Stimulated activated naive CD4-positive, alpha-beta T cell treated with Interleukin-2 at 50 U/mL for 16 hours (primary cell): ENCODE measurements at regions not wholly inside any gene's neighbourhood (a gene's known extent, or its start where the extent isn't known, plus 50 kb on each side); places are given as distances from the start of the nearest gene placed in this dataset.

Experiments used
- DNase-seq: peaks from one replicate; lab custom pipeline; 2025; lab: John Stamatoyannopoulos, UW

DNA sequence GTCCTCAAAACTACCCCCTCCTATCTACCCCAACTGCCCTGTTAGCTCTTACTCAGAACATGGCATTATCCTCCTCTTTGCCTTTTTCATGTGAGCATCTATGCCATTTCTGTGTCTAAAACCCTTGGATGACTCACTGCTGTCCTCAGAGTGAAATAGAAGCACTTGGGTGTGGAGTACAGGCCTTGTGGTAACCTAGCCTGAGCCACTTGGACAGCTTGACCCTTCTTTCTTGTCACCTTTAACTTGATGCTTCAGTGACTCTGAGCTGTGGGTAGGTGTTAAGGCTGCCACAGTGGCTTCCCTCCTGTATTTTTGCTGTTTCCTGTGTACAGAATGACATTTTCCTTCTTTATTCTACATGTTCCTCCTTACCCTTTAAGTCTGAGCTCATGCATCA, 391.4 kb downstream of the SH3GL2 start:
- DNase-seq: no peak

GRCh38 chr9:17978773-17979172, 399.9 kb downstream of the SH3GL2 start:
- DNase-seq: no peak

GRCh38 chr9:17986595-17986994, 407.7 kb downstream of the SH3GL2 start:
- DNase-seq: no peak

DNA sequence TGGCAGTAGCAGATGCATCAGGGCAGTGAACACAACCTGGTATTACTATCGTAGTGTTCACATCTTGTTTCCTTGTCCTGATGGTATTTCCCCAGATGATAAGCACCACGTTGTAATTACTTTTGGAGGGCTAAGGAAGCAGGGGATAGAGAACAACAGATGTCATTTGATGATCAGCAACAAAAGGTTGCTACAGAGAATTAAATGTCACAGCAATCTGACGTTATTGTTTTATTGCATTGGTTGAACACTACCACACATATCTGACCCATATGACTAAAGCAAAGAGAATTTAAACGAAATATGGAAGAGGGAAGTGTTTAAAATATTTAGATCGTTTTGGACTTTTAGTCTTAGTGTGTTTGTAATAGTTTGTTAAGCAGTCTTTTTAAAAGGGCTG, 408.3 kb downstream of the SH3GL2 start:
- DNase-seq: no peak

GRCh38 chr9:17988489-17988888, 409.6 kb downstream of the SH3GL2 start:
- no peak for DNase-seq

DNA sequence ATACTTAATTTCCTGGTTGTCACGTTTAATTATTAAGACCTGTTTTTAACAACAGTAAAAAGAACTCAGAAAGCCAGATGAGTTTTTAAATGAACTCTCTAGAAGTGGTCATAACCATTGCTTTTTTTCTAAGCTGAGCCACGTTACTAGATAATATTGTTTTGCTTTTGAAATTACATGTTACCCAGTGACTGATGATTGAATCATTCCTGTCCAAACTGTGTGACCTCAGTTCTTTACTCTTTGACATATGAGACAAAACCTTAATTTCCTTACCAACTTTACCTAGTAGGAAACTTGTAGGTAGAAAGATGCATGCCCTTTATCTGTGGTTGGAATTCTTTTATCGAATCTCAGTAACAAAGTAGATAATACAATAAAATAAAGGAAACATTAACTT, 411.7 kb downstream of the SH3GL2 start:
- DNase-seq: no peak

DNA sequence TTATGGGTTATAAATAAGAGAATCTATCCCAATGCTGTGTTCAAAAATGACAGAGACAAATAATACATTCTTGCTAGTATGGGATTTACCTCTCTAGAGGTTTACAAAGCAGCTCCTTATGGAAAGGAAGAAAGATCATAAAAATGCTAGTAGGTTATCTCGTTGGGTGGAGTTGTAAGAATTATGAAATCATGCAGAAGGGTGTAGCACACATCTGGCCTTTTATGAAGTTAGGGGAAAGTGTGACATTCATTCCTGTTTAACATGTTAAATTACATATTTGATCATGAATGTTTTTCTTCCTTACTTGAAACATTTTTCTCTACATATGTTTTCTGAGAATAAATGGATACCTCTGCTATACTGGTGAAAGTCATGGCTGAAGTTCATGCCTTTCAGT, 414.2 kb downstream of the SH3GL2 start:
- DNase-seq: no peak

GRCh38 chr9:17994695-17995425, 416.0 kb downstream of the SH3GL2 start:
- DNase-seq: no peak

DNA sequence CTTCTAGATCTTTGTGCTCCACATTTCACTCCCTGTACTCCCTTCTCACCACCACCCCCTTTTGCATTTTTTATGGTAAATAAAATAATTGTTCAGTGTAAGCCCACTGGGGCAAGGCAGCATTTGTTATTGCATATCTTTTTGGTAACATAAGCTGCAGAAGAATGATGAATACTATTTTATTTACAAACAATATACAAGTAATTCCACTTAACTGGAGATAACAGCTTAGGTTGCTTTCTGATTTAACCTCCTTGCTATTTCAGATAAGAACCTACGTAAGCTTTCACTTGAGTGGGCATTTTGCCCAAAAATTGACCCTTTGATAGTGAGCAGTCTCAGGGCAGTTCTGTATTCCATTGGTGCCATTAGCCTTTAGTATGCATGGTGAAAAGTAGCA, 417.9 kb downstream of the SH3GL2 start:
- DNase-seq: no peak

- no peak for DNase-seq
Observed at GRCh38 chr9:18002718-18003438, 424.0 kb downstream of the SH3GL2 start.

GRCh38 chr9:18006591-18006990, 427.7 kb downstream of the SH3GL2 start:
- DNase-seq: no peak

GRCh38 chr9:18007621-18008020, 428.8 kb downstream of the SH3GL2 start:
- DNase-seq: no peak

- DNase-seq: no peak
Observed at GRCh38 chr9:18009902-18010301, 431.0 kb downstream of the SH3GL2 start.

DNA sequence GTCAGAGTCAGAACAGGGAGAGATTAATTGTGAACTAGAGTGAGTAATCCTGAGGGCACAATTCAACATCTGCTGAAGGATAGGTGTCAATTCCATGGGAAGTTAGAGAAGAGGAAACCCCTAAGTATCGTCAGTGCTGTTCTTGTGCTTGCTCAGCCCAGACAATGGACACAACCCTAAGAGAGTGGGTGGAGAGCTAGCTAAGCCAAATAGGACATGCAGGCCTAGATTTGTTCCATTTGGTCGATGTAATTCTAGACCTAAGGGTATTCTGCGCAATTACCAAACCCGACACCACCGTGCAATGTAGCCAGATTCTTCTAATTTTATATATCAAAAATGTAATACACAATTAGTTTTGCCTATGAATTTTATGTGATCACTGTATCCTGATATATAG, 431.6 kb downstream of the SH3GL2 start:
- DNase-seq: no peak

DNA sequence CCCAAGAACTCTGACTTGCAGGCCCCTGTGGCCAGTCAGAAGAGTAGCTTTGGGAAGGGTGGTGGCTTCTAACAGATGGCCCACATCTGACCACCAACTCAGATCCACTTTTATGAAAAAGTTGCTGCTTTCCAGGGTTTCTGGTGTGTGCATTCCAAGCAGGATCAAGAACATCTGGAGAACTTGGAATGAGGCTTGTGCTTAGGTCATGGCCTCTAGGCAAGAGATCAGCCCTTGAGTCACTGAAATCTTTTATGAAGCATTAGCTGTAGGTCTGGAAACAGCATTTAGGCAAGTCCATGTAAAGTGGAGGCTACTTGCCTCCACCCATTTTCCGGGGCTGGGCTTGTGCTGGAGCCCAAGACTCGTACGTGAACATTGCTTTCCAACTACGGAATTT, 433.3 kb downstream of the SH3GL2 start:
- no peak for DNase-seq

DNA sequence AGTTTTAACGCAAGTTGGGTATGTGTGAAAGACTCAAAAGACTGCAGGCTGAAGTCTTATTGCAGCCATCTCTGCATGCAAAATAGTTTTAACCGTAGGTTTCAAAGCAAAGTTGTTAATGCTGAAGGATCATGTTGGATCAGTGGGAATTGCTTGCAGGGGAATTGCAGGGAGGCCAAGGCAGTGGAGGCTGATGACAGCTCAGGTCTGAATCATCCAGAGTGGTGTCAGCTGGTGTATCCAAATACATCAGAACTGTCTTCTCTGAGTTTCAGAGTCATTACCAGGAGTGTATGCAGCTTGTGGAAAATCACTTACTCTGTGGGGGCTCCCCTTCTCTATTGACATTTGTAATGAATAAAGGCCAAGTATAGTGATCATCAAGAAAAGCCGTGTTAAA, 435.7 kb downstream of the SH3GL2 start:
- no peak for DNase-seq

- DNase-seq: no peak
Observed at GRCh38 chr9:18015116-18015515, 436.2 kb downstream of the SH3GL2 start.

- no peak for DNase-seq
Observed at GRCh38 chr9:18017136-18017535, 438.3 kb downstream of the SH3GL2 start.

GRCh38 chr9:18018221-18018620, 439.4 kb downstream of the SH3GL2 start:
- DNase-seq: no peak

DNA sequence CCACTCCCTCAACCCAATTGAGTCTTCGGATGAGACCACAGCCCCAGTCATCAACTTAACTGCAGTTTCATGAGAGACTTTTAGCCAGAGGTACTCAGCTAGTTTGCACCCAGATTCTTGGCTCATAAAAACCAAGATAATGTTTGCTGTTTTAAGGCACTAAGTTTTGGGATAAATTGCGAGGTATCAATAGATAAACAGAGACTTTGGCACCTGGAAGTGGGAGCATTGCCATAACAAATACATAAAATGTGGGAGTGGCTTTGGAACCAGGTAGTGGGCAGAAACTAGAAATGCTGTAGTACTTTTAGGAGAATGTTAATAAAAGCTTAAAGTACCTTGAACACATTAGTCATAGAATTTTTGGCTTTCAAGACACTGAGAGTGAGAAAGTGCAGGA, 439.8 kb downstream of the SH3GL2 start:
- DNase-seq: no peak

GRCh38 chr9:18020121-18020745, 441.4 kb downstream of the SH3GL2 start:
- no peak for DNase-seq

DNA sequence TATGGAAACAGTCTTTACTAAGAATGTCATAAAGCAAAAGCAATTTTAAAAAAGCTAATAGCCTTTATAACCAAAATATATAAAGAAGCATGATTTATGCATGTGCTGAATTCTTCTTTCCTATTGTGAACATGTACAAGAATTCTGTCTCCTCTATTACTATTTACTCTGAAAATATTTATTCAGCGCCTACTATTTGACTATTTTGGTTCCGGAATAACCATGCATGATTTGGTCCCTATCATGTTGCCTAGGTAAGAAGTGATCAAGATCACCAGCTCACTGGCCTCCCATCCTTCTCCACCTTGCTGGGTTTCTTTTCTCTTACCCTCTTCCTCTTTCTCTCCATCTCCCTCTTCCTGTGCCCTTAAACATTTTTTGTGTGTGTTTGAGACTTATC, 443.8 kb downstream of the SH3GL2 start:
- DNase-seq: no peak

- no peak for DNase-seq
Observed at GRCh38 chr9:18023332-18023731, 444.5 kb downstream of the SH3GL2 start.
